Inflammatory macrophage (primary cell): ENCODE measurements at regions not wholly inside any gene's neighbourhood (a gene's known extent, or its start where the extent isn't known, plus 50 kb on each side); places are given as distances from the start of the nearest gene placed in this dataset.
A peak's percentile ranks its signal among the peaks of the same experiment; 100 is the strongest.

Experiments
- DNase-seq, 2 donors: peaks; one replicate each; pipeline ENCODE4 v3.0.0-alpha.2; 2020 to 2022

DNA sequence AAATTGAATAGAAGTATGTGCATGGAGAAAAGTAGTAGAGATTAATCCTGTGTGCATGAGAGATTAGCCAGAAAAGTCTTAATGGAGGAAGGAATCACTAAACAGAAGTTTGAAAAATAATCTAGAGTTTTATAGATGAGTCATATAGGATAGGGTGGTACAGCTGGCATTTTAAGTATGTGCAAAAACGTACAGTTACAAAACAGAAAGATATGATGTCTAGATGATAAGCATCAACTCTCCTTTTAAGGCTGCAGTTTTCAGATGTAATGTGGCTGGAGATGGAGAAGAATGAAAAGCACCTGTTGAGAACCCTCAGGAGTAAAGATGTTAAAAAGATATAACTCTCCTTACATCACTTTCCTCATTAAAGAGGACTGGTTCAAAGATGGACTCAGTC is 271.3 kb downstream of the STK31 start:
- no peak for DNase-seq

- DNase-seq = no peak
Measured at GRCh38 chr7:23981758-23982157, 271.7 kb downstream of the STK31 start.

DNA sequence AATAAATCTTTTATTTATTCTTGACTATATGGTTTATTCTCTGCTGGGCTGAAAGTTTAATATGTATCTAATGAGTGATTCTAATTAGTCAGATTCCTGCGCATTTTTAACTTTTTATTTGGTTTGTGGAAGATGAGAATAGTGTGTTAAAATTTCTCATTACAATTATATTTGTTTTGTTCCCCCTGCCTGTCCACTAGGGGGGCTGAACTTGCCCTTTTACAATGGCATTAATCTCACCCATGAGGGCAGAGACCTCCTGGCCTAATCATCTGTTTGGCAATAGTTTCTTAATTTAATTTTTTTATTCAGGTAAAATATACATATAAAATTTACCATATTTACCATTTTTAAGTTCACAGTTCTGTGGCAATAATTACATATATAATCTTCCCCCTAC is 278.5 kb upstream of the NPY start:
- no peak for DNase-seq

- no peak for DNase-seq
Measured at GRCh38 chr7:24010495-24010894, 273.5 kb upstream of the NPY start.

DNA sequence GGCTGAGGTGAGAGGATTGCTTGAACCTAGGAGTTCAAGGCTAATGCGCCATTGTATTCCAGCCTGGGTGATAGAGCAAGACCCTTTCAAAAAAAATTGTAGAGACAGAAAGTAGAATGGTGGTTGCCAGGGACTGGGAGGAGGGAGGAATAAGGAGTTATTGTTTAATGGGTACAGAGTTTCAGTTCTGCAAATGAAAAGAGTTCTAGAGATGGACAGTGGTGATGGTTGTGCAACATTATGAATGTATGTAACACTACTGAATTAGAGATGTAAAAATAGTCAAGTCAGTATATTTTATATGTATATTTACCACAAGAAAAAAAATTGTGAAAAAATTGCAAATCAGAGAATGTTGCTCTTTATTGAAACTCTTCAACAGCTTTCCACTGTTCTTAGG is 266.5 kb upstream of the NPY start:
- peak; percentile 1 to 45 for DNase-seq

DNA sequence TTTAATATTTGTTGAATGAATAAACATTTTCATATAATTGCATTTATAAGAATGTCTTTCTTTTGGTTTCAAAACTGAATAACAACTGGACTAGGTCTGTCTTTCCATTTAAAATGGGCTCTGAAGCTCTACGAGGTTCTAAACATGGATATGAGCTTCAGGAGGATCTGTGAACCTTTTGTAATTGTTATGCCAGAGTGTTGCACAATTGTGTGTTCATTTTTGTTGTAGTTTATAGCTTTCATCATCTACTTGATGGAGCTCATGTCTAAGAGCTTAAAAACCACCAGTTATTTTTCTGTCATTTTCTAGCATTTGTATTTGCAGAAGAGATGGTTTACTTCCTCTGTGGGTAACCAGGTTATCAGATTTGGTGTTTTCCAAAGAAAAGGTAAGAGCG is 265.7 kb upstream of the NPY start:
- DNase-seq = no peak

DNA sequence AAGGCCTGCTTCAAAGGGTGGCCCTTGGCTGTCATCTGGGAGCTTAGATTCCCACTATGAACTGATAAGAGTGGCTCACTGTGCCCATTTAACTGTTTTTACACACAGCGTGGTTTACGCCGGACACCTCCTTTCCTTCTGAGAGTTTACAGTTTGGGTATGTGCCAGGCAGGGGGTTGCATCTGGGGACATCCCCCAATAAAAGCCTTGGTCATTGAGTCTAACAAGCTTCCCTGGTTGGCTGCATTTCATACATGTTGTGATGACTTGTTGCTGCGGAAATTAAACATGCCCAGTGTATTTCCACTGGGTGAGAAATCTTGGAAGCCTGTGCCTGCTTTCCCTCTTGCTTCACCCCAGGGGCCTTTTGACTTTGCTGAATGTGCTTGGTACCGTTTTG is 264.1 kb upstream of the NPY start:
- no peak for DNase-seq

DNA sequence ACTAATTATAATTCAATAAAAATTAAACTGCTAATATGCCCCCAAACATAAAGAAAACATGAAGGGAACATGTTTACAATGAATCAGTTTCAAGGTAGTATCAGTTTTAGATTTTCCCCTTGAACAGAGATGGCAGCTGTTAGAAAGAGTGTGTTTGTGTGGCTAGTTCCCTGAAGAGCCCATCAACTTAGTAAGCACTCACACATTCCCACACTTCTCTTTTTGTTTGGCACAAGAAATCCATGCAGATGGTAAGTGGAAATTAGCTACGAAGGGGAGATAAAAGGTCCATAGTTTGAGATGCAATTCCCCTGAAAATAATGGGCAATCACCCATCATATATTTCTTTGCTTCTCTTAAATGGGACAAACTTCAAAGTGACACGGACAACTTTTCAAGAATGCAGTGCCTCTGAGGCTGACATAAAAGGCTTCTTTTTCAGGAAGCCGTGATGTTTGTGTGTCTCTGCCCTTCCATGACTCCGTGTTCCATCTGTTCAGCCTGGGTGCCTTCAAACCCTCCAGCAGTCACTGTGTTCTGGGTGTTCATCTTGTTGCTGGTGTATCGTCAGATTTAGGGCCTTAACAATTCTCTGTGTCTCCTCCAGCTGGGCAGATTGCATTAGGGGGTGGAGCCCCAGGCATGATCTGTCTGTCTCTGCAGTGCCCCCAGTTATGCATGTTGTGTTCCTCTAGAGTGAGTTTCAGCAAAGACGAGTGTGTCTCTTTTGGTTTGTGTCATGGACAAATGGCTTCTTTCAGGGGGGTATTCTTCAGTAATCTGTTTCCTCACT is 259.5 kb upstream of the NPY start:
- DNase-seq = no peak

DNA sequence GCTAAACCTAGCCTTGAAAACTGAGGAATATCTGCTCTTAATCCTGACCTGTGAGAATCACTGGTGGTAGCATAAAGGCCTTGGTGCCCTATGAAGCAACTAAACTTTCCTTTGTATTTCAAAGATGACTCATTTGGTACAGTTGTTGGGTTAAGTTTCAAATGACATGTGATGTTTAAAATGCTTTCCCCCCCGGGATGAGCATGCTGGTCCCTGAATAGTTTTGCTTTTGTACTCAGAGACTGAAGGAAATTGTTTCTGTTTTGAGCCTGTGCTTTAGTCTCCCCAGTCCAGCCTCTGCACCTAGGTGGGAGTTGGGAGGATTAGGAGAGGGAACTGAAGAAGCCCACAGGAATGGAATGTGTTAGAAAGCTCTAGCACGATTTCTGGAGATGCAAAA is 258.9 kb upstream of the NPY start:
- DNase-seq = no peak

GRCh38 chr7:24025765-24026164 is 258.2 kb upstream of the NPY start:
- no peak for DNase-seq

DNA sequence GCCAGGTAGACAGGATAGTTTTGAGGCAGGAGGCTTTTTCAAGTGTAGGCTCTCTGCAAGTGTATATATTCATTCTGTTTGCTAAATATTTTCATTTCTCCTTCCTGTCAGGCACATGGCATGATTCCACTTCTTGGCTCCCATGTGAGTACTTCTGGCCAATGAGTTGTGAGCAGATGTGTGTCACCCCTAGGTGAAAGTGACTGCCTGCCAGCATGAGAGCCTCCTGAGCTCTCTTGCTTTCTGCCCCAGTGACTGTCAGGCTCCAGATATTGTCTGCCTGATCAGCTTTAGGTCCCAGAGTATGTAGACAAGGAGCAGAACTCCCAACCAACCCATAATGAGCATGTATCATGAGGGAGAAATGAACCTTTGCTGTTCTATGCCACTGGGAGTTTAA is 257.6 kb upstream of the NPY start:
- no peak for DNase-seq

- DNase-seq = no peak
Measured at GRCh38 chr7:24029068-24029467, 254.9 kb upstream of the NPY start.

- no peak for DNase-seq
Measured at GRCh38 chr7:24034251-24034650, 249.7 kb upstream of the NPY start.

GRCh38 chr7:24035366-24036032 is 248.5 kb upstream of the NPY start:
- DNase-seq = no peak

GRCh38 chr7:24036033-24036412 is 248.0 kb upstream of the NPY start:
- DNase-seq = no peak

DNA sequence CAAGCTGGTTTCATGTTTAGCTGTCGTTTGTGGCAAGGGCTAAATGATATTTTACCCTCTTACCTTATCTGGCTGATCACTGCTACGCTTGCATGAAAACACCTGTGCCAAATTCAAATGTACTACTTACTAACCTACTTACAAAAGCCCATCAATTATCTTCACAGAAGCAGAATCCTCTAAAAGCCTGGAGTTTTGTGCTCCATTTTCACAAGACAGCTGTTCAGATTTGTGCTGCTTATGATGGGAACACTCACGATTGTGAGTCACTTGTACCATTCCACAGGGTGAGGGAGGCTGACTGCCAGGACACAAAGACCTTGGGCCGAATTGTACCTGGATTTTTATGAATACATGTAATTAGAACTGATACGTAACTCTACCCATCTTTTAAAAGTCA is 245.0 kb upstream of the NPY start:
- DNase-seq = no peak

GRCh38 chr7:24039991-24040624 is 243.9 kb upstream of the NPY start:
- no peak for DNase-seq

GRCh38 chr7:24042028-24042427 is 242.0 kb upstream of the NPY start:
- DNase-seq = no peak

- DNase-seq = no peak
Measured at GRCh38 chr7:24049296-24049695, 234.7 kb upstream of the NPY start.

DNA sequence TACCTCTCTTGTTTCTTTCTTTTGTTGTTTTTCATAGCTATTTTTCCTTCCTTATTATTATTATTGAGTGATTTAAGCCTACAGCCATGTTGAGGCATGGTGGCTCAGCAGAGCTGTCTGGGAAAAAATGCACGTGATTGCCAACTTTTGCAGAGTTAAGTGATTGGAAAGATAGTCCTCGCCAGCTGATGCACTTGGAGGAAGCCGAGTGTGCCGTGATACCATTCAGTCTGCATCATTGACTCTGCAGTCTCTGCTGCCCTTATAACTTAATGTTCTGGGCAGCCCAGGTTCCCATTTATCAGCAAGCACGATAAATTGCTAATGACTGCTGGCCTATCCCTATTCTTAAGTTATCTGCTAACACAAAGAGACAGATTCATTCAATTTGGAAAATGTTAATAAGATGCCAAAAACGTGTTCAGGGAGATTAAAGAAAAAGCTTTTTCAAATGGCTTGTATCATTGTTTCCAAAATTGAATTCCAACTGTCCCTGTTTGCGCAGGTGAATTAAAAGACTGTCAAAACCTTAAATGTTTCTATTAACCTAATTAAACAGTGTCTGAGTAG is 232.9 kb upstream of the NPY start:
- DNase-seq = no peak

- no peak for DNase-seq
Measured at GRCh38 chr7:24051651-24052050, 232.3 kb upstream of the NPY start.

DNA sequence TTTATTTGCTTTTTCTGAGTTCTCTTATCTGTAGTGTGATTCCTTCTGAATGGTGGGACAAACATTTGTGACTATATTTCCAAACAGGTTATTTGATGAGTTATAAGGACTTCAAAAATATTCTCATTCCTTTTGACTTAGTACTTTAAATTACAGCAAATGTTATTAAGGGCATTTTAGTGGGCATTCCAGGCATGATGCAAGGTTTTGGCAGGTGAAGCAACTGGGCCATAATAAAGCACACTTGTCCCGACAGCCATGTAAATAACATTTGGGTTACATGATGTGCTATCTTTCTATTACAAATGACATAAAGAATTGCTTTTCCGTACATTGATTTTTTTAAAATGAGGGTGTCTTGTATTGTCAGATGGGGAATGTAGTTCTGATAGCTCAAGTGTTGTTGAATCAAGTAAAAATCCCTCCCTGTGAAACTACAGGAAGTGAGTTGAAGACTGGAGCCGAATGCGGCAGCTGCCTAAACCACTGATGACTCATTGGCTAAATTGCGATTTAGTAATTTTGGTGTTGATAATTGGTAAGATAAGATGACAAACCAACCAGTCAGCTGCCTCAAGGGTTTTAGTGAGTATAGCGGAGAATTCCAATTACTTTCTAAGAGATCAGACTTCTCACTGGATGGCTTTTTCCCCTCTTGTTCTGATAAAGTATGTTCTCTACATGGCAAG is 231.3 kb upstream of the NPY start:
- no peak for DNase-seq

DNA sequence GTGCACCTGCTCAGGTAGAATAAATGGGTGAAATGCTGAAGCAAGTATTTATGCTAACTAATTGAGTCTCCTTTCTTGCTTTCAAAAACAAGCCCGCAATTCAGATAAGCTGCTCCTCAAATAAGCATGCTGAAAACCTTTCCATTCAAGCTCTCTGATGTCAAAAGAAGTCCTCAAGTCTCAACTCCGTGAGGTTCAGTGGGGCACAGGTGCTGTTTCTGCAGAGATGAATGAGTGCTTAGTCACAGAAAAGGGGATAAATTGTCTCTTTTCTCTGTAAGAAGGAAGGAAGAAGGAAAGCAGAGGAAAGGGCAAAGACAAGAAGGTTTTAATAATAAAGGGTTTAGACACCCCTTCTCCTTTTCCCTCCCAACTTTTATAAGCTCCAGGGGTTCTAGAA is 229.8 kb upstream of the NPY start:
- DNase-seq = no peak
